ENCODE measurements at regions not wholly inside any gene's neighbourhood (a gene's known extent, or its start where the extent isn't known, plus 50 kb on each side); places are given as distances from the start of the nearest gene placed in this dataset.

DNA sequence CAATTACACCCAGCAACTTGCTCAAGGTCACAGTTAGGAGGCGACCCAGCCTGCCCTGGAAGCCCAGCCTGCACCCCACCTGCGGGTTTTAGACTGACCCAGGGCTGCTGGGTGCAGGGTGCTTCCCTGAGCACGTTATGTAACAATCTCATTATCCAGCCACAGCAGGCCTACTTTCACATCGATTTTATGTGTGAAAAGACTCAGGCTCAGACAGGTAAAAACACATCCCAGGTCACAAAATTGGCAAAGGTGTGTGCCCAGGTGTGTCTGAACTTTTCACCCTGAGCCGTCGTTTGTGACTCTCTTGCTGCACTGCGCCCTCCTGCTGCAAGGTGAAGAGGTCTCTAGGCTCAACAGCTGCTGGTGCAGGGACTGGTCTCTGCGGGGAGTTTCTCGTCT, 668.2 kb upstream of the HS6ST1 start:
- TF ChIP-seq EZH2phosphoT487 (conservative IDR thresholded peaks at IDR 0.05; ENCODE audit: low read length), result no peak
- TF ChIP-seq, protein P1, sequence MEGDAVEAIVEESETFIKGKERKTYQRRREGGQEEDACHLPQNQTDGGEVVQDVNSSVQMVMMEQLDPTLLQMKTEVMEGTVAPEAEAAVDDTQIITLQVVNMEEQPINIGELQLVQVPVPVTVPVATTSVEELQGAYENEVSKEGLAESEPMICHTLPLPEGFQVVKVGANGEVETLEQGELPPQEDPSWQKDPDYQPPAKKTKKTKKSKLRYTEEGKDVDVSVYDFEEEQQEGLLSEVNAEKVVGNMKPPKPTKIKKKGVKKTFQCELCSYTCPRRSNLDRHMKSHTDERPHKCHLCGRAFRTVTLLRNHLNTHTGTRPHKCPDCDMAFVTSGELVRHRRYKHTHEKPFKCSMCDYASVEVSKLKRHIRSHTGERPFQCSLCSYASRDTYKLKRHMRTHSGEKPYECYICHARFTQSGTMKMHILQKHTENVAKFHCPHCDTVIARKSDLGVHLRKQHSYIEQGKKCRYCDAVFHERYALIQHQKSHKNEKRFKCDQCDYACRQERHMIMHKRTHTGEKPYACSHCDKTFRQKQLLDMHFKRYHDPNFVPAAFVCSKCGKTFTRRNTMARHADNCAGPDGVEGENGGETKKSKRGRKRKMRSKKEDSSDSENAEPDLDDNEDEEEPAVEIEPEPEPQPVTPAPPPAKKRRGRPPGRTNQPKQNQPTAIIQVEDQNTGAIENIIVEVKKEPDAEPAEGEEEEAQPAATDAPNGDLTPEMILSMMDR (IDR thresholded peaks at IDR 0.05; ENCODE audit: insufficient read depth, low read length, poor library complexity, severe bottlenecking), result no peak
- Histone ChIP-seq H2AFZ (ENCODE audit: low read depth, low read length, severe bottlenecking) (no peak overlapping the region), H3K36me3 (ENCODE audit: low read length) (no peaks in the 10 kb centered on the region), H3K4me2 (ENCODE audit: low read depth, low read length, poor library complexity, severe bottlenecking) (no peak overlapping the region), H3K27ac (ENCODE audit: low read depth, low read length) (no peak overlapping the region), H3K4me3 (ENCODE audit: insufficient read depth, low read length, poor library complexity, severe bottlenecking) (no peak overlapping the region), H3F3A (ENCODE audit: insufficient read depth) (no peaks in the 10 kb centered on the region), H3K9ac (ENCODE audit: low read length) (no peak overlapping the region), H3K27me3 (ENCODE audit: low read length) (no peaks in the 10 kb centered on the region), H3K9me3 (ENCODE audit: insufficient read depth, low read length) (no peaks in the 10 kb centered on the region), H4K20me1 (ENCODE audit: low read depth, low read length) (no peaks in the 10 kb centered on the region), H3K9me2 (replicated peaks; ENCODE audit: insufficient read depth, low read length) (no peaks in the 10 kb centered on the region), H3K79me2 (ENCODE audit: insufficient read depth, low read length) (no peaks in the 10 kb centered on the region)

DNA sequence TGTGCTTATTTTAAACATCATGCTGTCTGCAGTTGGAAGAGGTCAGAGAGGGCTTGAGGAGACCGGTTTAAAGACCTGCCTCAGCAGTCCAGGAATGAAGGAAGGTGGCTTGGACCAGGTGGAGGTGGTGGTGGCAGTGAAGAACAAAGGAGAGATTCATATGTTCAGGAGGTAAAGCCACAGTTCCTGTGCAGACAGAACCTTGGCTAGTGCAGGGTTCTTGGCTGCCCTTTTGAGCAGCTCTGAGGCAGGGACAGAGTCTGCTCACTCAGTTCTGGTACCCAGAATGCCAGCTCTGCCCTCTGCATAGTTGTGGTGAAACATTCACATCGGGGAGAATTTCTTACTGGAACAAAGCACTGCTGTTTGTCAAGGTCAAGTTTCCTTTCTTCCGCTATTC, 669.7 kb upstream of the HS6ST1 start:
- H3K36me3 ChIP-seq (ENCODE audit: low read length), result no peaks in the 10 kb centered on the region
- H3K4me3 ChIP-seq (ENCODE audit: insufficient read depth, low read length, poor library complexity, severe bottlenecking), result no peak overlapping the region
- H3K9ac ChIP-seq (ENCODE audit: low read length), result no peak overlapping the region
- no peaks in the 10 kb centered on the region for H3K9me3 ChIP-seq (ENCODE audit: insufficient read depth, low read length)
- H2AFZ ChIP-seq (ENCODE audit: low read depth, low read length, severe bottlenecking), result no peak overlapping the region
- no peaks in the 10 kb centered on the region for H3K27me3 ChIP-seq (ENCODE audit: low read length)
- no peak overlapping the region for H3K27ac ChIP-seq (ENCODE audit: low read depth, low read length)
- H4K20me1 ChIP-seq (ENCODE audit: low read depth, low read length), result no peaks in the 10 kb centered on the region
- no peaks in the 10 kb centered on the region for H3F3A ChIP-seq (ENCODE audit: insufficient read depth)
- no peaks in the 10 kb centered on the region for H3K79me2 ChIP-seq (ENCODE audit: insufficient read depth, low read length)
- TF ChIP-seq, protein P1 (IDR thresholded peaks at IDR 0.05; ENCODE audit: insufficient read depth, low read length, poor library complexity, severe bottlenecking), result no peak
- TF ChIP-seq EZH2phosphoT487 (conservative IDR thresholded peaks at IDR 0.05; ENCODE audit: low read length), result no peak
- no peak overlapping the region for H3K4me2 ChIP-seq (ENCODE audit: low read depth, low read length, poor library complexity, severe bottlenecking)
- no peaks in the 10 kb centered on the region for H3K9me2 ChIP-seq (replicated peaks; ENCODE audit: insufficient read depth, low read length)

DNA sequence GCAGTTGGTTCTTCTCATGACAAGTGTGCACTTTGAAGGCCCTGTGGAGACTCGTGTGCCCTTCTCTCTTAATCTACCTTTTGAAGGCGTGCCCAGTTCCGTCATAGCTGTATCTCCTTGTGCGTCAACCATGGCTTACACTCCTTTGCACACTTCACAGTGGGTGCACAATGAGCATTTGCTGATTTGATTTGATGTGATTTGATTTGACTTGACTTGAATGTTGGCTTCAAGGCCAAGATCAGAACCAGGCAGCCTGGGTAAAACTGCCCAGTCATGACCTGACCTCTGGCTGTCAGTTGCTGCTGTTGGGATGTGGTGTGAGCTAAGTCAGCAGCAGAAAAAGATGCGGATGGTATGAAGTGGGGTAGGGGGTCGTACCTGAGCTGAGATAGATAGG, 670.3 kb upstream of the HS6ST1 start:
- Histone ChIP-seq H3K9ac (ENCODE audit: low read length) (no peak overlapping the region), H3K36me3 (ENCODE audit: low read length) (no peaks in the 10 kb centered on the region), H3K27ac (ENCODE audit: low read depth, low read length) (no peak overlapping the region), H3K9me3 (ENCODE audit: insufficient read depth, low read length) (no peaks in the 10 kb centered on the region), H3K27me3 (ENCODE audit: low read length) (no peaks in the 10 kb centered on the region), H3K4me3 (ENCODE audit: insufficient read depth, low read length, poor library complexity, severe bottlenecking) (no peak overlapping the region), H4K20me1 (ENCODE audit: low read depth, low read length) (no peaks in the 10 kb centered on the region), H3K79me2 (ENCODE audit: insufficient read depth, low read length) (no peaks in the 10 kb centered on the region), H2AFZ (ENCODE audit: low read depth, low read length, severe bottlenecking) (no peak overlapping the region), H3F3A (ENCODE audit: insufficient read depth) (no peaks in the 10 kb centered on the region), H3K9me2 (replicated peaks; ENCODE audit: insufficient read depth, low read length) (no peaks in the 10 kb centered on the region), H3K4me2 (ENCODE audit: low read depth, low read length, poor library complexity, severe bottlenecking) (no peak overlapping the region)
- TF ChIP-seq EZH2phosphoT487 (conservative IDR thresholded peaks at IDR 0.05; ENCODE audit: low read length), result no peak
- TF ChIP-seq, protein P1 (IDR thresholded peaks at IDR 0.05; ENCODE audit: insufficient read depth, low read length, poor library complexity, severe bottlenecking), result no peak
